Gastrocnemius medialis (tissue), 4 donors: ENCODE measurements at regions not wholly inside any gene's neighbourhood (a gene's known extent, or its start where the extent isn't known, plus 50 kb on each side); places are given as distances from the start of the nearest gene placed in this dataset.
A peak's percentile ranks its signal among the peaks of the same experiment; 100 is the strongest.
"Not testable (repeated sequence)": the region's sequence is repeated elsewhere in the genome, so short reads cannot be mapped to it uniquely, and the experiment has no call there.

Experiments used
- ATAC-seq, 2 donors: fragments of 150-250 bp; one replicate each; pipeline ENCODE4 v1.9.1; 2016
- DNase-seq, 2 donors: peaks; one replicate each; pipeline ENCODE4 v3.0.0-alpha.2; 2019
- H3K27ac ChIP-seq, 4 donors: fragments of 200-600 bp; sonication (generic); 1 replicate in 1 of 4; 2 replicates in 3 of 4; pipeline ENCODE4 v1.5.1; 2016 to 2018; ENCODE audit warnings: mild to moderate bottlenecking in 2 of 4, moderate library complexity in 1 of 4
- H3K27me3 ChIP-seq, 3 donors: fragments of 200-600 bp; sonication (generic) in 2 of 3; 1 replicate in 1 of 3; 2 replicates in 2 of 3; pipeline versions ENCODE4 v1.5.1 to v1.6.0; 2016 to 2019; ENCODE audit warnings: mild to moderate bottlenecking in 1 of 3, moderate library complexity in 1 of 3
- H3K36me3 ChIP-seq, 2 donors: fragments of 200-600 bp; sonication (generic) in 1 of 2; one replicate each; pipeline ENCODE4 v1.5.1; 2017 to 2018
- H3K4me1 ChIP-seq, 2 donors: fragments of 200-600 bp; sonication (generic) in 1 of 2; one replicate each; pipeline ENCODE4 v1.5.1; 2016 to 2017; ENCODE audit warnings: mild to moderate bottlenecking in 2 of 2
- H3K4me3 ChIP-seq, 4 donors: fragments of 200-600 bp; sonication (generic) in 3 of 4; 1 replicate in 1 of 4; 2 replicates in 3 of 4; pipeline ENCODE4 v1.5.1; 2016 to 2019; ENCODE audit warnings: mild to moderate bottlenecking in 2 of 4
- H3K9me3 ChIP-seq, 3 donors: fragments of 200-600 bp; sonication (generic) in 2 of 3; 1 replicate in 1 of 3; 2 replicates in 2 of 3; pipeline ENCODE4 v1.5.1; 2016 to 2019
- POLR2A ChIP-seq, 2 donors: fragments of 450-650 bp; IDR thresholded peaks; one replicate each; pipeline ENCODE4 v1.6.1; 2017; ENCODE audit warnings: antibody characterized with exemption in 2 of 2, mild to moderate bottlenecking in 2 of 2, moderate library complexity in 2 of 2
- in situ Hi-C, 4 donors: fragments of 200-750 bp; cut with MboI; loops; one replicate each; pipeline versions ENCODE4 v1.15.0 to v1.8.0; 2017; ENCODE audit warnings: low sequenced_read_pairs in 4 of 4
- intact Hi-C: fragments of 100-400 bp; cut with DNase I; formaldehyde crosslinking; loops from one replicate; pipeline ENCODE4 v1.15.1; 2023; ENCODE audit warnings: low total_unique reads
- TF ChIP-seq, protein P1 (sequence below), 5 experiments: fragments of 450-650 bp in 3 of 5; fragments of 200-600 bp in 2 of 5; sonication (generic) in 2 of 5; IDR thresholded peaks in 4 of 5; conservative IDR thresholded peaks in 1 of 5; 1 replicate in 4 of 5; 2 replicates in 1 of 5; pipeline ENCODE4 v1.5.1; 2016 to 2019; ENCODE audit warnings: antibody characterized with exemption in 5 of 5, mild to moderate bottlenecking in 3 of 5, moderate library complexity in 3 of 5

DNA sequence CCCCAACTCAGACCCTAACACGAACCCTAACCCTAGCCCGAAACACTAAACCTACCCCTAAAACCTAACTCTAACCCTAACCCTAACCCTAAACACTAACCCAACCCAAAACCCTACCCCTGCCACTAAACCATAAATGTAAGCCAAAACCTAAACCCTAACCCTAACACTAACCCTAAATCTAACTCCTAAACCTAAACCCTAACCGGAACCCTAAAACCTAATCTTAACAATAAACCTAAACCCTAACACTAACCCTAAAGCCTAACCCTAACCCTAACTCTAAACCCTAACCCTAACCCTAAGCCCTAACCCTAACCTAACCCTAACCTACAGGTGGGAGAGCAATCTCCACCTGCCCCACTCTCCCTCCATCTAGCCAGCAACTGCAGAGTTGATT is 152.3 kb downstream of the OR4M2 start:
- no peak for ATAC-seq
- intact Hi-C loops = no loop called here
- no peak overlapping the region for H3K4me3 ChIP-seq

DNA sequence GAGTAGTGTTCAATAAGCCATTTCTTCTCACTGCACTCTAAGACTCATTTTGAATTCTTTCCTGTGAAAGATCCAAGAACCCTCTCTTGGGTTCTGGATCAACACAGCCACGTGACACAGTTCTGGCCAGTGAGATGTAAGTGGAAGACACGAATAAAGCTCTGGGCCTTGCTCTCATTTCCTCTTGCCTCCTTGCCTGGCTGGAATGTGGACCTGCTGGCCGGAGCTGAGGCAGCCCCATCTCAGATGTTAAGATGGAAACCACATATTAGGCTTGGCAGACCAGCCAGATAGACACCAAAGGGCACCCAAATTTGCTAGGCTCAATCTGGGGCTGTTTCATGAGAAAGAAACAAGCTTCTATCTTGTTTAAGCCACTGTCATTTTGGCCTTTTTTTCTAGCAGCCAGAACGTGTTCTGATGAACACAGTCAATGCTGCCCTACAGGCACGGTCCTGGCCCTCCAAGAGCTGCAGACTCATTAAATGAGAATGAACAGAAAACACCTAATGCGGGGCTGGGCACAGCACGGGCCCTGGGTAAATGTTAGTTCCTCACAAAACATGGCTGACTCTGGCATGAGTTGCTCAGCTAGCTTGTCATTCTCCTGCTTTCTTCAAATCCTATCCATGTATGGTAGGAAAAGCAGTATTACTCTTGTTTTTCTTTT is 155.1 kb downstream of the OR4M2 start:
- H3K27me3 ChIP-seq, in situ Hi-C loops, H3K4me1 ChIP-seq, DNase-seq, H3K4me3 ChIP-seq, H3K9me3 ChIP-seq, intact Hi-C loops, ATAC-seq, H3K27ac ChIP-seq, H3K36me3 ChIP-seq: not testable (repeated sequence)

More for the DNA sequence above, 152.3 kb downstream of the OR4M2 start:
- TF ChIP-seq POLR2A (IDR thresholded peaks at IDR 0.05) = no peak
- TF ChIP-seq, protein P1, sequence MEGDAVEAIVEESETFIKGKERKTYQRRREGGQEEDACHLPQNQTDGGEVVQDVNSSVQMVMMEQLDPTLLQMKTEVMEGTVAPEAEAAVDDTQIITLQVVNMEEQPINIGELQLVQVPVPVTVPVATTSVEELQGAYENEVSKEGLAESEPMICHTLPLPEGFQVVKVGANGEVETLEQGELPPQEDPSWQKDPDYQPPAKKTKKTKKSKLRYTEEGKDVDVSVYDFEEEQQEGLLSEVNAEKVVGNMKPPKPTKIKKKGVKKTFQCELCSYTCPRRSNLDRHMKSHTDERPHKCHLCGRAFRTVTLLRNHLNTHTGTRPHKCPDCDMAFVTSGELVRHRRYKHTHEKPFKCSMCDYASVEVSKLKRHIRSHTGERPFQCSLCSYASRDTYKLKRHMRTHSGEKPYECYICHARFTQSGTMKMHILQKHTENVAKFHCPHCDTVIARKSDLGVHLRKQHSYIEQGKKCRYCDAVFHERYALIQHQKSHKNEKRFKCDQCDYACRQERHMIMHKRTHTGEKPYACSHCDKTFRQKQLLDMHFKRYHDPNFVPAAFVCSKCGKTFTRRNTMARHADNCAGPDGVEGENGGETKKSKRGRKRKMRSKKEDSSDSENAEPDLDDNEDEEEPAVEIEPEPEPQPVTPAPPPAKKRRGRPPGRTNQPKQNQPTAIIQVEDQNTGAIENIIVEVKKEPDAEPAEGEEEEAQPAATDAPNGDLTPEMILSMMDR (IDR thresholded peaks at IDR 0.05 in 4 of 5, conservative IDR thresholded peaks at IDR 0.05 in 1 of 5) = no peak
- in situ Hi-C loops = no loop called here
- no peaks in the 10 kb centered on the region for H3K4me1 ChIP-seq
- DNase-seq = no peak
- no peaks in the 10 kb centered on the region for H3K9me3 ChIP-seq
- no peaks in the 10 kb centered on the region for H3K36me3 ChIP-seq
- no peaks in the 10 kb centered on the region for H3K27me3 ChIP-seq
- no peak overlapping the region for H3K27ac ChIP-seq

DNA sequence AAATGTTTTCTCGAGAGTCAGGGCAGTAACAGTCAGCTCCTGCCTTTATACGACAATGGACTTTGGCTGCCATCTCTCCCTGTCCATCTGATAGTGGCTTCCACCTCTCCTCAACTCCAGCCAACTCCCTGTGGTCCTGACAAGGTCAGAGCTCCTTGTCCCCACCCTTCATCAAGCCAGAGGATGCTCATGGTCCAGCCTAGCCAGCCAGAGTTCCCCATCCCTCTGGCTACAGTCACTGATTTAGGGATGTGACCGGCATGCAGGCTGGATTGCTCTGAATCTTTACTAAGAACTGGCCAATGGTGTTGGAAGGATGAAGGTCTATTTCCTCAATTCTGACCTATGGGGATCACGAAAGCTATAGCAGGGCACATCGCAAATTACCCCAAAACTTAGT is 156.1 kb downstream of the OR4M2 start:
- Histone ChIP-seq H3K36me3 (no peaks in the 10 kb centered on the region), H3K9me3 (no peaks in the 10 kb centered on the region), H3K27ac (no peak overlapping the region), H3K27me3 (no peaks in the 10 kb centered on the region), H3K4me1 (no peaks in the 10 kb centered on the region), H3K4me3 (no peak overlapping the region)
- in situ Hi-C loops (no loop called here), intact Hi-C loops (no loop called here)
- DNase-seq = no peak
- ATAC-seq = no peak
- TF ChIP-seq, protein P1 (IDR thresholded peaks at IDR 0.05 in 4 of 5, conservative IDR thresholded peaks at IDR 0.05 in 1 of 5) = no peak
- TF ChIP-seq POLR2A (IDR thresholded peaks at IDR 0.05) = no peak

DNA sequence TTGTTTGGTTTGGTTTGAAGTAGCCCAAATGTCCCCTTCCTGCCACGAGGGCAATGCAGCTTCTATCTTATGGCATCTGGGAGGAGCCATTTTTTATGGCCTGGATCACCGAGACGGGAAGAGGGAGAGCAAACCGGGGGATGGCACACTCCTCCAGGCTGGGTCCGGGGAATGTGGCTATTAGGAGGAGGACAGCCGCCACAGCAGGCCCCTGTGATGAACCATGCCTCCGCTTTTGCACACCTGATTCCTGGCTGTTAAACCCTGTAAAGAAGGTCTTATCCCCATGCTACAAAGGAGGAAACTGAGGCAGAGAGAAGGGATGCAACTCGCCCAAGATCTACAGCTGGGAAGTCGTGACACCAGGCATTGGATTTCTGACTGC is 157.6 kb downstream of the OR4M2 start:
- no peaks in the 10 kb centered on the region for H3K9me3 ChIP-seq
- DNase-seq (no peak), ATAC-seq (no peak)
- no peaks in the 10 kb centered on the region for H3K27me3 ChIP-seq
- no peaks in the 10 kb centered on the region for H3K4me1 ChIP-seq
- no peak overlapping the region for H3K4me3 ChIP-seq
- H3K36me3 ChIP-seq = no peaks in the 10 kb centered on the region
- intact Hi-C loops (no loop called here), in situ Hi-C loops (no loop called here)
- H3K27ac ChIP-seq = no peak overlapping the region
- no peak for TF ChIP-seq POLR2A (IDR thresholded peaks at IDR 0.05)
- TF ChIP-seq, protein P1 (IDR thresholded peaks at IDR 0.05 in 4 of 5, conservative IDR thresholded peaks at IDR 0.05 in 1 of 5) = no peak

DNA sequence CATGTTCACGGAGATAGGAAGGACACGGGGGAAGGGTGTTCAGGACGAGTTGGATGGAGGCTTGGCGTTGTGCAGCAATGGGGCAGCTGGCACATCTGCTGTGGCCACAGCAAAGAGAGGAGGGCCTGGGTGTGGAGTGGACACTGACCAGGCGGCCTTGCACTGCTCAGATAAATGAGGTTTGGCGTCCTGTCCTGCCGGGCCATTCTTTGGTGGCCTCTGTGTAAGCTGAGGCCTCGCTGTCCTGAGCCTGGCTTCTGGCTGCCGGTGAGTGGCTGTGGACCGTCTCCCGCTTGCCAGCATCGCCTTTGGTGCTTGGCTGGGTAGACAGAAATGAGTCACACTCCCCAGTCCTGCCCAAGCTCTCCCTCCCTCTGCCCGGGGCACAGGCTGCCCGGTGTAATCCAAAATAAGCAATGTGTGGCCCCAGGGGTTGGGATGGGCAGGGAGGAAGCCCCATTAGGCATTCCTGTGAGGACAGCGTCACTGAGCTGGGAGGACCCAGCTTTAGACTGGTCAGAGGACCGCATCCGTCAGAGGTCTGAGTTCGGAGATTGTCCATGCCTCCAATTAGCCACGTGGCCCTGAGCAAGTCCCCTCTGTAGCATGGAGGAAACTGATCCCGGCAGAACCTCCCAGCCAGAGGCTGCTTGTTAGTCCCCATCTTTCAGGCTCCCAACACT is 158.1 kb downstream of the OR4M2 start:
- H3K36me3 ChIP-seq, DNase-seq, H3K27me3 ChIP-seq, H3K9me3 ChIP-seq, in situ Hi-C loops, H3K27ac ChIP-seq, intact Hi-C loops, H3K4me3 ChIP-seq, H3K4me1 ChIP-seq: not testable (repeated sequence)
- peak; percentile 52 to 62 for ATAC-seq

DNA sequence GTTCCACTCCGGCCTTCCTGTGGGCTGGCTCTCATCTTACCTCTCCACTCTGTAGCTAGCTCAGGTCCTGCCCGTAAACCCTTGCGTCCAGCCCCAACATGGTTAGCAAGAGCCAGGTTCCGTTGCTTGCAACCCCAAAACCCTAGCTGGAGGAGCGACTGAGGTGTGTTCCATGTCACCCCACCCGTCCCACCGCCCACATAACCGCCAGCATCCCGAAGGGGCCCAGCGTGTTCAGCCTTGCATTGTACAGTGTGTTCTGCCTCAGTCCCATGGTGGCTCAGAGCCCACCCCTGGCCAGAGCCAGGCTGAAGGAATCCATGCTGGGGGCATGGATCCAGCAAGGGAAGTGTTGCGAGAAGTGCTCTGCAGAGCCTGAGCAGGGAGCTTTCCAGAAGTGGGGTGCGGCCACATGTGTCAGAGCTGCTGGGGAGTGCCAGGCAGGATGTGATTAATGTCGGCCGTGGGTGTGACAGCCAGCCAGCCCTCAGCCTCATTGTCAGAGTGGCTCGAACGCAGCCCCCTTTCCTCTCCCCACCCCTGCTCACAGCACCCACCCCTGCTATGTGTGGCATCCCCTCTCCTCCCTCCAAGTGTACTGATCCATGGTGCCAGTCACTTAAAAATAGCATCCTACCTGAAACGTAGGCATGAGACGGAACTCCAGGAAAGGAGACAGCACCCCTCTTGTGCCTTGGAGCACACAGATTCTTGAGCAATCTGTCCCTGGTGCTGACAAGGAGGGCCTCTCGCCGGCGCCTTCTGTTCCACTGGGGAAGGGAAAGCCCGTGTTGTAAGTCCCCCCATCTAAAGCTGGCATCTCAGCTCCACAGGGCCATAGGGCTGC is 158.9 kb downstream of the OR4M2 start:
- H3K27me3 ChIP-seq, H3K27ac ChIP-seq, H3K36me3 ChIP-seq, ATAC-seq, H3K4me3 ChIP-seq, H3K4me1 ChIP-seq, H3K9me3 ChIP-seq, DNase-seq, intact Hi-C loops, in situ Hi-C loops: not testable (repeated sequence)
